WI38 (cell line): ENCODE measurements at regions not wholly inside any gene's neighbourhood (a gene's known extent, or its start where the extent isn't known, plus 50 kb on each side); places are given as distances from the start of the nearest gene placed in this dataset.

Source experiments
- H3K4me3 ChIP-seq: 2 replicates; pipeline ENCODE4 v1.5.1; 2011; ENCODE audit warnings: low read depth, mild to moderate bottlenecking, control low read depth, low read length
- CTCF ChIP-seq: IDR thresholded peaks from 2 replicates; pipeline ENCODE4 v1.5.1; 2012; ENCODE audit warnings: low read depth, mild to moderate bottlenecking, control low read depth, low read length

- H3K4me3 ChIP-seq, result no peak overlapping the region
- TF ChIP-seq CTCF, result no peak
Observed at GRCh38 chr13:24071423-24072075, 89.0 kb upstream of the SPATA13 start.

- H3K4me3 ChIP-seq, result no peak overlapping the region
- no peak for TF ChIP-seq CTCF
Observed at GRCh38 chr13:24073657-24074056, 86.9 kb upstream of the SPATA13 start.

- no peak for TF ChIP-seq CTCF
Observed at GRCh38 chr13:24074678-24075077, 85.8 kb upstream of the SPATA13 start.

GRCh38 chr13:24075137-24075975, 85.2 kb upstream of the SPATA13 start:
- no peak overlapping the region for H3K4me3 ChIP-seq
- no peak for TF ChIP-seq CTCF

More at GRCh38 chr13:24074678-24075077, 85.8 kb upstream of the SPATA13 start:
- H3K4me3 ChIP-seq, result no peak overlapping the region

DNA sequence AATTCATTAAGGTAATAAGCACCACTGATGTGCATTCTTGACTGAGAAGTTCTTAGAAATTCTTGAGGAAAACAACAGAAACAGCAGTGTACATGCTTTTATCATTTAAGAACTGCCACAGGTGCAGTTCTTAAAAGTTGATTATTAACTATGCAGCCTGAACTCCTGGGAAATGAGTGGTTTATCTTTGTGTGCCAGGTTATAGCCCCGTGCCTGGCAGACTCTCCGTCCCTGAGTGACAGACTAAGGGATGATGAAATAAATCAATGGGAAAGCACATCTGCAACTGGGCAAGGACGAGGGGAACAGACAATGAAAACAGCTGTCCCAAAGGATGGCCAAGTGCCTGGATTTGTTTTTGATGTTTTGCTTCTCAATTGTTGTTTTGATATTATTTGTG, 84.4 kb upstream of the SPATA13 start:
- TF ChIP-seq CTCF, result no peak
- H3K4me3 ChIP-seq, result 0 out of 2 replicates have a peak overlapping the region, but pooled peaks have one; percentile 9

GRCh38 chr13:24076636-24077035, 83.9 kb upstream of the SPATA13 start:
- TF ChIP-seq CTCF, result no peak
- 0 out of 2 replicates have a peak overlapping the region, but pooled peaks have one; percentile 9 for H3K4me3 ChIP-seq

DNA sequence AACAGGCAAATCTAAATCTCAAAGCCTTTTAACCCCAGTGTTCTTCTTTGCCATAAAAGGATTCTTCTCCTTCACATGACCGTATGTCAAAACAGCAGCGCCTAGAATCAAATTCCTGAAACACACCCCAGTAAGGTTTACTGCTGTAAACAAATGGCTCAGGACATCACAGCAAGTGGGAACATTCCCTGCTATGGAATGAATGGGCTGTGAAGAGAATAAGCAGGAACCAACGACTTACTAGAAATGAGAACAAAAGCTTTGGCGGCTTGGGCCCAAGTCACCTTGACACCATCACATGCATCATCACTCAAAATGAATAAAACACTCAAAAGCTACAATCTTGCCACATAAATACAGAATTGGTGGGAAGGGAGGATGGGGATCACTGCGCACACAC, 80.4 kb upstream of the SPATA13 start:
- no peak for TF ChIP-seq CTCF
- H3K4me3 ChIP-seq, result no peak overlapping the region
